GM20431 (cell line): ENCODE measurements at regions not wholly inside any gene's neighbourhood (a gene's known extent, or its start where the extent isn't known, plus 50 kb on each side); places are given as distances from the start of the nearest gene placed in this dataset.

ENCODE experiments used
- in situ Hi-C: fragments of 300-500 bp; cut with MseI, MboI; formaldehyde crosslinking; loops from one replicate; pipeline ENCODE4 v1.15.0; 2020; ENCODE audit warnings: low sequenced_read_pairs; ENCODE audit not compliant: unreplicated experiment

DNA sequence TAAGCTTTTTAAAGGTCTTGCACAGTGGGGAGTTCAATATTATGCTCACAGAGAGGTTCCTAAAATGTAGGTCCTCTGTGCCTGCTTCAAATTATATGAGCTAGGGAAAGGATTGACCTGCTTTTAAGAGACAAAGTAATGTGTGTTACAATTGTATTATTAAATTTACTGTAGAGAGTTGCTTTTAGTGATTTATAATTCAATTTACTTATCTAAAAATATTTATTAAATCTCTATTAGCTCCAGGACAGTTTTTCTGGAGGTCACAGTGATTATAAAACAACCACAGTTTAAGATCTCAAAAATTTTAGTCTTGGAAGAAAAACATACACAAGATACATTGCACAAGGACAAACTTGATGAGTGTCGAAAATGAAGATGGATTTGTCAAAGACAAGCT is 665.7 kb upstream of the ARPP21 start:
- in situ Hi-C loops = no loop called here

DNA sequence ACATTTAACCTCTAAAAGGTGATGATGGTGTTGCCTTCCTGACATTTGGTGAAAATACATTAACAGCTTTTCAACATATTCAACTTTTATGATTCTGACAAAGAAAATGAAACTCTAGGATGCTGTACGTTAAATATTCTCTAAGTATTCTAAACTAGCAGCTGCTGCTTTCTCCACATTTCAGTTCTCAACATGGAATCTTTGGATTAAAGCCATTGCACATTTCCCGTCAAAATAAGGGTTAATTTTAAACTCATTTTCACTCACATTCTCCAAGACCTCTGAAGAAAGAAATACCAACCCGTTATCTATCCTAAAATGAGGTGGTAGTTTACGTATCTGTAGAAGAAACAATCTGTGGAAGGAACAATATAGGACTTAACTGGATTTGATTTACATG is 655.7 kb upstream of the ARPP21 start:
- in situ Hi-C loops = no loop called here

DNA sequence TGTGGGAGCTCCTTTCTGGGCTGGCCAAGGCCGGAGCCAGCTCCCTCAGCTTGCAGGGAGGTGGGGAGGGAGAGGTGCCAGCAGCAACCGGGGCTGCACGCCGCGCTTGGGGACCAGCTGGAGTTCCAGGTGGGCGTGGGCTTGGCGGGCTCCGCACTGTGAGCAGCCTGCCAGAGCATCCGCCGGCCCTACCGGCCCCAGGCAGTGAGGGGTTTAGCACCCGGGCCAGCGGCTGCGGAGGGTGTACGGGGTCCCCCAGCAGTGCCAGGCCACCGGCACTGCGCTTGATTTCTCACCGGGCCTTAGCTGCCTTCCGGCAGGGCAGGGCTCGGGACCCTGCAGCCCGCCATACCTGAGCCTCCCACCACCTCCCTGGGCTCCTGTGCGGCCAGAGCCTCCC is 651.0 kb upstream of the ARPP21 start:
- in situ Hi-C loops = no loop called here

DNA sequence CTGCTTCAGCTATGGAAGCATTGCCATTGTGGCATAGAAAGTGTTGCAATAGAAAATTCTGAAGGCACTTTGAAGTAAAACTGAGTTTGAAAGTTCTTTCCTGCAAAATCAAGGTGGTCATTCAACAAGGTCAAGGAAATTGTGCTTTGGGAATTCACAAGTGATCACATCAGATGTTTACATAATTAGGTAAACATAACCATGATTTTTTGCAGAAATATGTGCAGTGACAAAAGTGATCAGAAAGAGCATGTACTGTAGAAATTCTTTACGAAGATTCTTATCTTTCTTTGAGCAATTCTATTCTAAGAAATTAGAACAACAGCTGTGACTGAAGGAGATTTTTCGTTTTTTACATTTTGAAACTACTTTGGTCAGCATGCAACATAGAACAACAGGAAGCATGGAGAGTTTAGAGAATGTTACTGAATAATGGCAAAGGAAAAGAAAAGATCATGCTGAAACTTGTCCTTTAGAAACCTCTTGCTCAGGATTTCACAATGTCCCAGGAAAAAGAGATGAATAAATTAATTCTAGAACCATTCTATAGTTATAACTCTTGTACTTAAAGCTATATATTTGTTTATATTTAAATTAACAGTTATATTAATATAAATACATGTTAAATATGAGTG is 643.4 kb upstream of the ARPP21 start:
- in situ Hi-C loops = no loop called here

DNA sequence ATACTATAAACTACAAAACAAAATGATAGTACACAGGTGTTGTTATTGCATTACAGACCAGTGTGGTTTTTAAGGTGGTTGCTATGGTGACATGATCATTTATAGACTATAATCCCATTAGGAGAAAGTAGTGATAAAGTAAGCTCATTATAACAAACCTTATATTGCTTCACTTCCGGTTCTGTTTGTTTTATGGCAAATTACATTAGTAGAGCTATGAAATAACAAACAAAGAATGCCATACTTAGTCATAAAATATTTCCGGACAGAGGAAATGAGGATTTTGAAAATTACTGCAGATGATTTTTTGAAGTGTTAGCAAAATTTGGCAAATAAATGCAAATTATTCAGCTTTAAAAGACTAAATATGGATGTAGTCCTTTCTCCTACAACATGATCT is 640.4 kb upstream of the ARPP21 start:
- in situ Hi-C loops = no loop called here

DNA sequence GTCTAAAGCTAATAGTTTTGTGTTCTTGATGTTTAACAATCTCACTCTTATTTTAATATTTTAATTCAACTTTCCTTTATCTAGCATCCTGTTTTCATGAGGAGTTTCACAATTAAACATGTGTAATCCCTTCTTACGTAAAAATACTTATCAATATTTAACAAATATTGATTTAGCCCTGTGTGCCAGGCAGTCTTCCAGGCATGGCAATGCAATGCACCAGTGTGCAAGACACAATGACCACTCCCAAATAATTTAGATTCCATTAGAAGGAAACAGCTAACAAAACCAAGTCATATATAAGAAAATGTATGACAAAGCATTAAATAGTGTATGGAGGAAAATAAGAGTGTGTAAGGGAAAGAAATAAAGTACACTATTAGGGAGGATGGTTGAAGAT is 627.1 kb upstream of the ARPP21 start:
- in situ Hi-C loops = no loop called here

DNA sequence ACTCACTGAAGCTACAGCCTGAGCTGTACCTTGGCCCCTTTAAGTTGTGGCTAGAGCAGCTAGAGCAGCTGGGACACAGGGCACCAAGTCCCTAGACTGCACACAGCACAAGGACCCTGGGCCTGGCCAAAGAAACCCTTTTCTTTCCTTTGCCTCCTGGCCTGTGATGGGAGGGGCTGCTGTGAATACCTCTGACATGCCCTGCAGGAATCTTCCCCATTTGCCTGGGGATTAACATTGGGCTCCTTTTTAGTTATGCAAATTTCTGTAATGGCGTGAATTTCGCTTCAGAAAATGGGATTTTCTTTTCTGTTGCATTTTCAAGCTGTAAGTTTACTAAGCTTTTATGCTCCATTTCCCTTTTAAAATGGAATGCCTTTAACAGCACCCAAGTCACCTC is 611.2 kb upstream of the ARPP21 start:
- in situ Hi-C loops = no loop called here

DNA sequence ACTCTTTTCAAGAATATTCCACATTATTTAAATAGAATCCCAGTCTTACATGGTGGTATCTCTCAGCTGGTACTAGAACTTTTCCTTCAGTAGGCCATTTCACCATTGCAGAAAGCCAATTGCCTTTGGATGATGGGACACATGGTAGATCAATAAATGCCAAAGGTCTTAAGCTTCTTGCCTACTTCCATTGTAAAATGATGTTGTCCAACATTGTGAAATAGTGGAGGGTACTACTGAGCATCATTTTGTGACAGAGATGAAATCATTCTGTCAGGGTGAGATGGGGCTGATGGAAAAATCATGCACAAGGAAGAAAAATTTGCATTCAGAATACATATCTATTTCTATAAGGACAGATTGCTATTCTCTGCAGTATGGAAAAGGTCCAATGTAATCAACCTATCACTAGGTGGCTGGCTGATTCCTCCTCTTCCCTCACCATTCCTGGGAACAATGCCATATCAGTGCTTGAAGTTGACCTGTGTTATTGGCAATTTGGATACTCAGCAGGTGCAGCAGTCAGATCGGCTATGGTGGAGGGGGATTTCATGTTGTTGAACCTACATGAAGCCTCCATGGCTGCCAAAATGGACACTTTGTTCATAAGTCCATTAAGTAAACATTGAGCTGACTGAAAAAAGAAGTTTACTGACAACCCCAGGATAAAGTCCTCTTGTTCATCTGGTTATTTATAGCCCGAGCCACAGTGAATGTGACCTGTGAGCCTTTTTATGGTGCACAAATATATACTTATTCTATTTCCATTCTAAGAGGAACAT is 596.9 kb upstream of the ARPP21 start:
- in situ Hi-C loops = no loop called here

DNA sequence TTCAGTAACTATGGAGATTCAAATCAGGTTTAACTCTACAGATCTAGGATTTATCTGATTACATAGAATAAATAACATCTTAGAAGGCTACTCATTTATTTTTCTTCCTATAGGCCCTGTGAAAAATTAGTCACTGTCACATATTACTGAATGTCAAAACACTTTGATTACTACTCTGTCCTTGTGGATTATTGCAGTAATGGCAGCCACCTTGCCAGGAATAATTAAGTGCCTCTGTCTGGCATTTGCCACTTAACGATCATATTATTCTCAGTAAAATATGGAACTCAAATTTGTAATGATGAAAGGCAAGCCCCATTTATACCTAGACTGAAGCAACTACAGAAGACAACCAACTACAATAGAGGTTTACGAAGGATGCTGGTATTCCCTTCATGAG is 596.3 kb upstream of the ARPP21 start:
- in situ Hi-C loops = no loop called here

DNA sequence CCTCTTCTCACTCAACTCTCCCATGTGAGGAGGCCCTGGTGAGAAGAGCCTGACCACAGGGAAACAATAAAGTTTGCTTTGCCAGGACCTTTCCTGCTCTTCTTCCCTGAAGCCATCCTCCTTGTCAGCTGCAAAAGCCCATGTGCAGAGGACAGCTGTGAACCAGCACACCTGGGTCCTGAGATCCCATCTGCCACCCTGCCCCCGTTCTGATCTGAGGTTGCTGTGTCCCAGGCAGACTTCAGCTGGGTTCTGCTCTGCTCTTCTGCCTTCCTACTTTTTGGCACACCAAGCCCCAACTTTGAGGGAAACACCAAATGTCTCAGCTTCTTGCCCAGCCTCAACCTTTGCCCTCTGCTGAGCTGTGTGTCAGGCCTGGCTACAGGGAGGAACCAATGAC is 595.1 kb upstream of the ARPP21 start:
- in situ Hi-C loops = no loop called here

DNA sequence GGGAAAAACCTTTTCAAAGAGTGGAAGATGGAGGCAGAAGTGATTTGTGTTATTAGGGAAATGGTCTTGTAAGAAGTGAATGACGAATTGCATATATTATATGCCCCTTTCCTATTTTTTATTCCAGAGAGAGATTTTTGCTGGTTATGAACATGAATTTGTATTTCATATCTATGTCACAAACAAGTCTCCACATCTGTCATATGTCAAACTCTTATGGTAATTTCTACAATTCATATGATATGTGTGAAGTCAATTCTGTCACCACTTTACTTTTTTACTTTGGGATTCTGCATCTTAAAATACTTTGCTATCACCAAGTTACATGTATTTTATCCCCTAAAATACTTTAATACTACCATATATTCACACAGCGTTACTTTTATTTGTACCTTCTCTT is 594.2 kb upstream of the ARPP21 start:
- in situ Hi-C loops = no loop called here

DNA sequence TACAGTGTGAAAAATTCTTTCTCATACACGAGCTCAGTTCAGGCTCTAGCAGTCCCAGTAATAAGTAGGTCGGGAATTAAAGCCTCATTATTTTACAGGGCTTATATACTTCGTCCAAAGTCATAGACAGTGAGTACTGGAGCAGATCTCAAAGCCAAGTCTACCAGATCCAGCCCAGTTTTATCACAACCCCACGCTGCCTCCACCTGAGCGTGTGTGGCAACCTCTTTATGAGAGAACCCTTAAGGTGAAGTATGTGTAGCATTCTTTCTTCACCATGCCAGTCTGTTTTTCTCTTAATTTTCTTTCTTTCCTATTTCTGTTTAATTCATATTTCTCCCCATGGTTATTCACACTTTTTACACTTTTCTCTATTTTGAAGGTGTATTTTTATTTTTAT is 574.6 kb upstream of the ARPP21 start:
- in situ Hi-C loops = no loop called here

DNA sequence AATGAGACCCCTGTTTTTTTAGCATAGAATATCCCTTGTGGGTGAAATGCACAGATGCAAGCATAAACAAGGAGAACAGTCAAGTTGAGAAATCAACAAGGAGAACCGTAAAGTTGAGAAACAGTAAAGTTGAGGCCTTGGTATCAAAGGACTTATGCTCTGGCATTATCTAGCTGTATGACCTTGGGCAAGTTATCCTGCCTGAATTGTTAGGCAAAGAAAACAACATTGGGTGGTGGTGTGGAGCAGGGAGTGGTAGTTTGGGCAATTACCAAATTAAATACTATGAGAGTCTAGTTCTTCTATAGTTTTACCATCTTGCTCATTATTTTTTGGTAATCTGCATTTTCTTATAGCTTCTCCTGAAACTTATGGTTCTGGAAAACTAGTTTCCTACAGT is 573.4 kb upstream of the ARPP21 start:
- in situ Hi-C loops = no loop called here

DNA sequence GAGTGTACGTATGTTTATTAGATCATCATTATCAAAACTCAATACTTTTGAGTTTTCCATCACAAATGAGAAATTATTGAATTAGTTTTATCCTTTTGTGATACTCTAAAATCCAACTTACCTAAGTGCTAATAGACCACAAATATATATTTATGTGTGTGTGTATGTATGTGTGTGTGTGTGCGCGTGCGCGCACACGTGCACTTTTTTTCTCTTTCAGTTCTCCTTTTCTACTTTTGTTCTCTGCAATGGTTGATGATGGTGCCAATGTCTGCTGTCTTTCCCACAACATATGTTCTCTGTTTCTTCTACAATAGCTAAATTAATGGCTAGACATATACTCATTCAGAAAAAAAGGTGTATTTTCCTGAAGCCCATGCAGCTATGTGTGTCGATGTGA is 571.6 kb upstream of the ARPP21 start:
- in situ Hi-C loops = no loop called here

DNA sequence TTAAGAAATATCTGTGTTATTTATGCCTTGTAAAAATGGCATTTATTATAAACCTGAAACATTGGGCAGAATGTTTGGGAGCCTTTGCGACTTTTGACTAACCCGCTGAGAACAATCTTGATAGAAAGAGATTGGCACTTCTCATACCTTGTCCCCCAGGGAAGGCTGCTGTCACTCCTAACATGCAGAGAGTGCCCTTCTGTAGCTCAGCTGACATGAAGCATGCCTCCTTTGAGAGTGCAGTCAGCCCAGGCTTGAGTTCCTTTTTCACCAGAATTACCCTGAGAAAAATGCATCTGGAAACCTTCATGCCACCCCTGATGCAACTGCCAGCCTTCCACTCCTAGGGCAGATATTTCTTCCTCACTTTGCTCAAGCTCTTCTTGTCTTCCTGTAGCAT is 569.2 kb upstream of the ARPP21 start:
- in situ Hi-C loops = no loop called here

DNA sequence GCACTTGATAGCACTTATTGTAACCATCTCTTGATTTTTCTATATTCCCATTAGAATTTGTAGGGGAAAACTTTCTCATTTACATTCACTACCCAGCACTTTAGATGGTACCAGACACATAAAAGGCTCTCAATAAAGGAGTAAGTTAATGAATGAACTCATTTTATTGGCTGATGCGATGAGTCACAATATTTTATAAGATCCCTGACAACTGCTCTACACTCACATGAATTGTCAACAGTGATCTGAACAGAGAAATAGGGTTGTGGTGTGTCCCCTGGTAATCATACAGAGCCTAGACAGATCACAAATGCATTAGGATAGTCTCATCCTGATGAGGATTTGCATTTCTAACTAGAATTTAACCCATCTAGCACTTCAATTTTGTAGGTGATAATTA is 567.6 kb upstream of the ARPP21 start:
- in situ Hi-C loops = no loop called here

DNA sequence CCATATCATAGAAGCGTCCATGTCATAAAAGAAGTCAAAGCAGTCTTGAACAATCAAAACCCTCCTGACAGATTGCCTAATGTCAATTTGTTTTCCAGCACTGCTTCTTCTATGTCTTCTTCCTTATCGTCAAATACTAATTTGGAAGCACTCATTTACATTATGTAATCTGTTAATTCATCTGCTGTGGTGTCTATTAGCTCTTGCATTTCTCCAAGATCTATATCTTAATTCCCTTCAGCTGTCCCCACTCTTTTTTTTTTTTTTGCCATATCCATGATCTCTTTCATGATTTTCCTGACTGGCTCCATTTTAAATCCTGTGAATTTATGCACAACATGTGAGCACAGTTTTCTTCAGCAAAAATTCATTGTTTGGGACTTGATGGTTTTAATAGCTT is 560.5 kb upstream of the ARPP21 start:
- in situ Hi-C loops = no loop called here

DNA sequence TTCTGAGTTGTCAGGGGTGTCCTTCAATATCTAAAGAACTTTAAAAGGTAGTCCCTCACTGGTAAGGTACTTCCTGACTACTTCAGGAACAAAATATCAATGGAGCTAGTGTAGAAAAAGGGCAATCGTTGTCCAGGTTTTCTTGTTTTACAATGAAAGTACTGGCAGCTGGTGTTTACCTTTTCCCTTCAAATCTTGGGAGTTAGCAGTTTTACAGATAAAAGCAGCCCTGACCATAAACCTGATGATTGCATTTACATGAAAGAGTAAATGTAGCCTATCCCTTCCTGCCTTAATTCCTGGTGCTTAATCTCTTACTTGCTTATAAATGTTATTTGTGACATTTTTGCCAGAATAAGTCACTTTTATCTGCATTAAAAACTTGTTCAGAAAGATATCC is 559.9 kb upstream of the ARPP21 start:
- in situ Hi-C loops = no loop called here

DNA sequence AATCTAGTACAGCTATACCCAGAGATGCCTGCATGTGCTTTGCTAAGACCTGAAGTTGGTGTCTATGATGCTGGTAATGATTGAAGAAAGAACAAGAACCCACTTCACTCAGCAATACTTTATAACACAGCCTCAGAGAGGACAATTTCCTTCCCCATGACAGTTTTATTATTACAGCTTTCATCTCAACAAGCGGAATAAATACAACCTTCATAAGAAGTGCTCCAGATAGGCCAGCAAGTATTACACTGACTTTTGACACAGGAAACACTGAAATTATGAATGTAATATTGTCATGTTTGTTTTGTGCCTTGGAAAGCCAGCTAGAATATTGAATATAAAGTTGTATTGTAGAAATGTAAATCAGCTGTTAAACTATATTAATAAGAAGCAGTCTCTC is 557.4 kb upstream of the ARPP21 start:
- in situ Hi-C loops = no loop called here

DNA sequence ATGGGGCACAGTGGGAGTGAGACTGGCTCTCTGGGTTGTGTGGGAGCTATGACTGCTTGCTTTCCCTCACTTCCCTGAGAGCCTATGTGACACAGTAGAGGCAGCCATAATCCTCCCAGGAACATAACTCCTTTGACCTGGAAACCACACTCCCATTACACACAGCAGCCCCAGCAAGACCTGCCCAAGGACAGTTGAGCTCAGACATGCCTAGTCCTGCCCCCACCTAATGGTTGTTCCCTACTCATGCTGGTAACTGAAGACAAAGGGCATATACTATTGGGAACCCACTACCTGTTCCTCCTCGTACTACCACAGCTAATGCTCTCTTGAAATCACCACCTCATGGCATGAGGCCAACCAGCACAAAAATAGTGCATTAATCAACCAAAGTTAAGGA is 550.4 kb upstream of the ARPP21 start:
- in situ Hi-C loops = no loop called here

DNA sequence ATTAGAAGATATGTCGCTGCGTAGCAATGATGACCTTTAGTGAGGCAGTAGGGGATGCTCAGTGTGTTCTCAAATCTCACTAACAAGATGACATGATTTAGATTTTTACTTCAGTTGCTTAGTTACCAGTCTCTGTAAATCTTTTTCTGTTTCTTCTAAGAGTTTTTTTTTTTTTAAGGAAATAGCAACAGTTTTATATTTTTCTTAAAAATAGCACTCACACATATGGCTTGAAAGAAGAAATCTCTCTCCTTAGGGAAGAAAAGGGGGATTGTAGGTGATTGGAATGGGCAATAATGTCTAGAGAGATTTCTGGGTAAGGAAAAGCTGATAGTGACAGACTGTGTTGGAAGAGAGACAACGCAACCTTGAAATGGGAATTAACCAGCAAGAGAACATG is 524.6 kb upstream of the ARPP21 start:
- in situ Hi-C loops = no loop called here

DNA sequence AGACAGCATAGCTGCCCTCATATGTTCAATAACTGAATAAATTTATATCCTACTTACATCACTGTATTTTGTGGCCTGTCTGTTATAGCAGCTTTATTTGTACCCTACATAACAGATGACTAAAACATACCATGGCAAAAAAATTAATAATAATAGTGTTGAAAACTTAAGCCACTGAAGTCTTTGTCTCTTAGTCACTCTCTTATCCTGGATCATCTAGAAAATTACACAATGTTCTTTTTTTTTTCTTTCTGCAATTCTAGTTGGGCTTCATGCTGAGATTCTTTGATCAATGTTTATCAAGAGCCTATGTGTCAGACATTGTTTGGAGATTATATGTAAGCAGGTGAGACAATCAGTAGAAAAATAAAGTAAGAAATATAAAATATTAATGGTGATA is 519.3 kb upstream of the ARPP21 start:
- in situ Hi-C loops = no loop called here
